ENCODE measurements at regions not wholly inside any gene's neighbourhood (a gene's known extent, or its start where the extent isn't known, plus 50 kb on each side); places are given as distances from the start of the nearest gene placed in this dataset.

GRCh38 chr13:37270226-37271001, 164.9 kb upstream of the CSNK1A1L start:
- Histone ChIP-seq H3K4me3 (ENCODE audit: low read depth, low read length) (no peak overlapping the region), H3K27me3 (ENCODE audit: control insufficient read depth, insufficient read depth, low read length) (no peaks in the 10 kb centered on the region), H3K36me3 (ENCODE audit: control insufficient read depth, insufficient read depth, low read length) (no peaks in the 10 kb centered on the region)
- no peak for DNase-seq (ENCODE audit: low read depth)
- no peak for TF ChIP-seq CTCF (IDR thresholded peaks at IDR 0.05; ENCODE audit: insufficient read depth, low read length, severe bottlenecking)
- no peak for FAIRE-seq

GRCh38 chr13:37263871-37264270, 158.4 kb upstream of the CSNK1A1L start:
- Histone ChIP-seq H3K4me3 (ENCODE audit: low read depth, low read length) (no peak overlapping the region), H3K36me3 (ENCODE audit: control insufficient read depth, insufficient read depth, low read length) (no peaks in the 10 kb centered on the region), H3K27me3 (ENCODE audit: control insufficient read depth, insufficient read depth, low read length) (no peaks in the 10 kb centered on the region)
- no peak for DNase-seq (ENCODE audit: low read depth)
- no peak for TF ChIP-seq CTCF (IDR thresholded peaks at IDR 0.05; ENCODE audit: insufficient read depth, low read length, severe bottlenecking)
- no peak for FAIRE-seq

GRCh38 chr13:37257706-37258105, 152.2 kb upstream of the CSNK1A1L start:
- no peaks in the 10 kb centered on the region for H3K36me3 ChIP-seq (ENCODE audit: control insufficient read depth, insufficient read depth, low read length)
- no peak for DNase-seq (ENCODE audit: low read depth)
- H3K27me3 ChIP-seq (ENCODE audit: control insufficient read depth, insufficient read depth, low read length) = no peaks in the 10 kb centered on the region
- no peak for FAIRE-seq
- no peak overlapping the region for H3K4me3 ChIP-seq (ENCODE audit: low read depth, low read length)
- TF ChIP-seq CTCF (IDR thresholded peaks at IDR 0.05; ENCODE audit: insufficient read depth, low read length, severe bottlenecking) = no peak

- DNase-seq (ENCODE audit: low read depth) = no peak
Observed at GRCh38 chr13:37257051-37257450, 151.6 kb upstream of the CSNK1A1L start.

GRCh38 chr13:37241786-37242185, 136.3 kb upstream of the CSNK1A1L start:
- H3K36me3 ChIP-seq (ENCODE audit: control insufficient read depth, insufficient read depth, low read length) = no peaks in the 10 kb centered on the region
- no peak for FAIRE-seq
- no peak for TF ChIP-seq CTCF (IDR thresholded peaks at IDR 0.05; ENCODE audit: insufficient read depth, low read length, severe bottlenecking)
- no peak overlapping the region for H3K4me3 ChIP-seq (ENCODE audit: low read depth, low read length)
- DNase-seq (ENCODE audit: low read depth) = no peak
- no peaks in the 10 kb centered on the region for H3K27me3 ChIP-seq (ENCODE audit: control insufficient read depth, insufficient read depth, low read length)

More at GRCh38 chr13:37257051-37257450, 151.6 kb upstream of the CSNK1A1L start:
- H3K4me3 ChIP-seq (ENCODE audit: low read depth, low read length) = no peak overlapping the region
- no peak for FAIRE-seq
- H3K27me3 ChIP-seq (ENCODE audit: control insufficient read depth, insufficient read depth, low read length) = no peaks in the 10 kb centered on the region
- H3K36me3 ChIP-seq (ENCODE audit: control insufficient read depth, insufficient read depth, low read length) = no peaks in the 10 kb centered on the region
- TF ChIP-seq CTCF (IDR thresholded peaks at IDR 0.05; ENCODE audit: insufficient read depth, low read length, severe bottlenecking) = no peak

GRCh38 chr13:37230346-37230745, 124.9 kb upstream of the CSNK1A1L start:
- no peaks in the 10 kb centered on the region for H3K36me3 ChIP-seq (ENCODE audit: control insufficient read depth, insufficient read depth, low read length)
- no peak for DNase-seq (ENCODE audit: low read depth)
- no peak overlapping the region for H3K4me3 ChIP-seq (ENCODE audit: low read depth, low read length)
- no peak for TF ChIP-seq CTCF (IDR thresholded peaks at IDR 0.05; ENCODE audit: insufficient read depth, low read length, severe bottlenecking)
- no peaks in the 10 kb centered on the region for H3K27me3 ChIP-seq (ENCODE audit: control insufficient read depth, insufficient read depth, low read length)
- FAIRE-seq = no peak

Measured in bronchial epithelial cell (primary cell).